ENCODE measurements at regions not wholly inside any gene's neighbourhood (a gene's known extent, or its start where the extent isn't known, plus 50 kb on each side); places are given as distances from the start of the nearest gene placed in this dataset.

DNA sequence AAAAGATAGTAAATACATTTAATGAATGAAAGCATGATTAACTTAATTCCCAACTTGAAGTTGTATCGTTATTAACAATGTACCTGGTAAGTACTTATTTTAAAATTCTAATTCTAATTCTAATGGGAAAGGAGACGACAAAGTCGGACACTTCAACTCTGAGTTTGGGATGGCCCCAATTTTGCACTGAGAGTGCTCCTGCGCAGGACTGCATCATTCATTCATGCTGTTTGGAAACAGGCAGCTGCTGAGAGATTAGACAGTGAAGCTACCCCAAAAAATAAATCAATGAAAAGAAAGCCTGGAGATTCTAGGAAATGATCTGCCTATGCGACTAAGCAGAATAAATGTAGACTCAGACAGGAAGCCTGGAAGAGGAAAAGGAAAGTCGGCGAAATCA lies 141.7 kb upstream of the VKORC1L1 start:
- POLR2A ChIA-PET (ENCODE audit: unreplicated experiment) = no interaction called here
- intact Hi-C loops (cut with micrococcal nuclease; ENCODE audit: unreplicated experiment) = no loop called here
- no TSS peak for BruUV-seq (replicated peaks)
- no peaks in the 10 kb centered on the region for H4K20me1 ChIP-seq (ENCODE audit: insufficient read depth)
- CTCF ChIA-PET = no interaction called here
- H3F3A ChIP-seq (ENCODE audit: insufficient read depth, low read depth) = no peaks in the 10 kb centered on the region
- no peak overlapping the region for H3K4me2 ChIP-seq
- no peaks in the 10 kb centered on the region for H3K79me2 ChIP-seq (ENCODE audit: low read depth)
- DNase-seq = no peak
- no peak for TF ChIP-seq EZH2 (IDR thresholded peaks at IDR 0.05; ENCODE audit: low read depth)
- TF ChIP-seq CTCF (conservative IDR thresholded peaks at IDR 0.05) = no peak
- no peak overlapping the region for H3K27ac ChIP-seq
- no peaks in the 10 kb centered on the region for H3K9me2 ChIP-seq (ENCODE audit: insufficient read depth)
- no peaks in the 10 kb centered on the region for H3K9me3 ChIP-seq (ENCODE audit: insufficient read depth, low read depth)
- no peak overlapping the region for H3K4me3 ChIP-seq
- no peaks in the 10 kb centered on the region for H3K27me3 ChIP-seq (ENCODE audit: insufficient read depth, low read depth)
- H2AFZ ChIP-seq = no peak overlapping the region
- no peaks in the 10 kb centered on the region for H3K36me3 ChIP-seq (ENCODE audit: low read depth)
- no peaks in the 10 kb centered on the region for H3K4me1 ChIP-seq (replicated peaks; ENCODE audit: insufficient read depth)

DNA sequence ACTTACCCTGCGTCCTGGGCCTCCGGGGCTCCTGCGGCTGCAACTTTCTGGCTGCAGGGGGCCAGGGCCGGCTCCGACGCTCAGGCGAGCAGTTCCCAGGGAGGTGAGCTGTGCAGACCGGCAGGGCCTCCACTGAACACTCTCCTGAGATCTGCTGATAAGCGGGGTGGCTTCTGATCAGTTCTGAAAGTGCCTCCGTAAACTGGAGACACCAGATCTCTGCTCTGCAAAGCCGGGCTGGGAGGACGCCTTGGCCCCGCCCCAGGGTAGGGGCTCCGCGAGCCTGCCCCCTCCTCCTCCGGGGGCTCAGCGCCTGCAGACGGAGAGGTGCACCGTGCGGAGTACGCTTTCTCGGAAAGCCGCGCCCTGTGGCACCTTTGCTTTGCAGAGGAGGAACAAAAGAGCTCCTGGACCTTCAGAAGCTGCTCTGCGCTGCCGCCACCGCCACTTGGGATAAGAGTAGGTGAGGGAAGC lies 141.3 kb upstream of the VKORC1L1 start:
- Histone ChIP-seq H2AFZ (no peak overlapping the region), H3K27ac (no peak overlapping the region), H3K4me3 (no peak overlapping the region), H3K9me2 (ENCODE audit: insufficient read depth) (no peaks in the 10 kb centered on the region), H3K36me3 (ENCODE audit: low read depth) (no peaks in the 10 kb centered on the region), H3K4me2 (no peak overlapping the region), H3K4me1 (replicated peaks; ENCODE audit: insufficient read depth) (no peaks in the 10 kb centered on the region), H3K79me2 (ENCODE audit: low read depth) (no peaks in the 10 kb centered on the region), H3K27me3 (ENCODE audit: insufficient read depth, low read depth) (no peaks in the 10 kb centered on the region), H3K9me3 (ENCODE audit: insufficient read depth, low read depth) (no peaks in the 10 kb centered on the region), H3F3A (ENCODE audit: insufficient read depth, low read depth) (no peaks in the 10 kb centered on the region), H4K20me1 (ENCODE audit: insufficient read depth) (no peaks in the 10 kb centered on the region)
- CTCF ChIA-PET = no interaction called here
- TF ChIP-seq EZH2 (IDR thresholded peaks at IDR 0.05; ENCODE audit: low read depth) (no peak), CTCF (conservative IDR thresholded peaks at IDR 0.05) (no peak)
- BruUV-seq (replicated peaks) = no TSS peak
- DNase-seq = no peak
- POLR2A ChIA-PET (ENCODE audit: unreplicated experiment) = no interaction called here
- intact Hi-C loops (cut with micrococcal nuclease; ENCODE audit: unreplicated experiment) = no loop called here

GRCh38 chr7:65744406-65744805 lies 128.5 kb upstream of the VKORC1L1 start:
- TF ChIP-seq CTCF (conservative IDR thresholded peaks at IDR 0.05) (no peak), EZH2 (IDR thresholded peaks at IDR 0.05; ENCODE audit: low read depth) (no peak)
- BruUV-seq (replicated peaks) = no TSS peak

More at GRCh38 chr7:65744406-65744805, 128.5 kb upstream of the VKORC1L1 start:
- Histone ChIP-seq H3K9me2 (ENCODE audit: insufficient read depth) (no peaks in the 10 kb centered on the region), H3K4me1 (replicated peaks; ENCODE audit: insufficient read depth) (0 out of 2 replicates have a peak, but pooled peaks cover 2% of the 10 kb centered on the region), H3K9me3 (ENCODE audit: insufficient read depth, low read depth) (no peaks in the 10 kb centered on the region), H3K36me3 (ENCODE audit: low read depth) (no peaks in the 10 kb centered on the region), H3K4me2 (no peak overlapping the region), H3K27me3 (ENCODE audit: insufficient read depth, low read depth) (no peaks in the 10 kb centered on the region), H4K20me1 (ENCODE audit: insufficient read depth) (no peaks in the 10 kb centered on the region), H3K4me3 (no peak overlapping the region), H3K79me2 (ENCODE audit: low read depth) (peaks cover 4% of the 10 kb centered on the region), H2AFZ (no peak overlapping the region), H3F3A (ENCODE audit: insufficient read depth, low read depth) (no peaks in the 10 kb centered on the region), H3K27ac (no peak overlapping the region)
- DNase-seq = no peak
- ChIA-PET CTCF (no interaction called here), POLR2A (ENCODE audit: unreplicated experiment) (no interaction called here)
- intact Hi-C loops (cut with micrococcal nuclease; ENCODE audit: unreplicated experiment) = no loop called here

All from PC-9 (cell line).